Skeletal muscle satellite cell (primary cell): ENCODE measurements at regions not wholly inside any gene's neighbourhood (a gene's known extent, or its start where the extent isn't known, plus 50 kb on each side); places are given as distances from the start of the nearest gene placed in this dataset.

Experiments used
- H3K27me3 ChIP-seq: 2 replicates; pipeline ENCODE4 v1.7.0; 2013; ENCODE audit warnings: low read length; ENCODE audit not compliant: control insufficient read depth, insufficient read depth
- H3K36me3 ChIP-seq: 2 replicates; pipeline ENCODE4 v1.7.0; 2013; ENCODE audit warnings: mild to moderate bottlenecking, control low read depth, low read length; ENCODE audit not compliant: insufficient read depth
- H3K4me1 ChIP-seq: 2 replicates; pipeline ENCODE4 v1.7.0; 2013; ENCODE audit warnings: low read length; ENCODE audit not compliant: control insufficient read depth, insufficient read depth
- H3K4me2 ChIP-seq: 2 replicates; pipeline ENCODE4 v1.7.0; 2013; ENCODE audit warnings: mild to moderate bottlenecking, low read length
- H3K4me3 ChIP-seq: 2 replicates; pipeline ENCODE4 v1.7.0; 2013; ENCODE audit warnings: low read length
- H3K9ac ChIP-seq: 2 replicates; pipeline ENCODE4 v1.7.0; 2013; ENCODE audit warnings: mild to moderate bottlenecking, low read depth, low read length, moderate library complexity
- H3K9me3 ChIP-seq: replicated peaks from 2 replicates; pipeline ENCODE4 v1.7.0; 2013; ENCODE audit warnings: mild to moderate bottlenecking, control low read depth, low read length

- no peaks in the 10 kb centered on the region for H3K36me3 ChIP-seq
- peak overlapping the region; percentile 22 for H3K4me2 ChIP-seq
- no peaks in the 10 kb centered on the region for H3K9me3 ChIP-seq
- H3K9ac ChIP-seq: peak overlapping the region; percentile 3
- no peaks in the 10 kb centered on the region for H3K27me3 ChIP-seq
- peaks cover 70% of the 10 kb centered on the region for H3K4me1 ChIP-seq
- H3K4me3 ChIP-seq: peak overlapping the region; percentile 10
These were observed 119.7 kb upstream of the CIBAR2 start for GRCh38 chr16:85231959-85232358.

GRCh38 chr16:85232369-85233142 is 120.3 kb upstream of the CIBAR2 start:
- peak overlapping the region; percentile 22 for H3K4me2 ChIP-seq
- H3K36me3 ChIP-seq: no peaks in the 10 kb centered on the region
- peak overlapping the region; percentile 10 for H3K4me3 ChIP-seq
- no peaks in the 10 kb centered on the region for H3K27me3 ChIP-seq
- no peaks in the 10 kb centered on the region for H3K9me3 ChIP-seq
- H3K9ac ChIP-seq: peak overlapping the region; percentile 3
- H3K4me1 ChIP-seq: peaks cover 69% of the 10 kb centered on the region

- Histone ChIP-seq H3K27me3 (no peaks in the 10 kb centered on the region), H3K36me3 (no peaks in the 10 kb centered on the region), H3K4me2 (no peak overlapping the region), H3K4me1 (peaks cover 69% of the 10 kb centered on the region), H3K4me3 (no peak overlapping the region), H3K9me3 (no peaks in the 10 kb centered on the region), H3K9ac (no peak overlapping the region)
These were observed 121.2 kb upstream of the CIBAR2 start for GRCh38 chr16:85233516-85233915.

- H3K4me2 ChIP-seq: peak overlapping the region; percentile 83
- peaks cover 69% of the 10 kb centered on the region for H3K4me1 ChIP-seq
- H3K36me3 ChIP-seq: no peaks in the 10 kb centered on the region
- no peaks in the 10 kb centered on the region for H3K27me3 ChIP-seq
- H3K9me3 ChIP-seq: no peaks in the 10 kb centered on the region
- peak overlapping the region; percentile 65 for H3K4me3 ChIP-seq
- H3K9ac ChIP-seq: peak overlapping the region; percentile 38
These were observed 122.3 kb upstream of the CIBAR2 start for GRCh38 chr16:85234310-85235204.

GRCh38 chr16:85235991-85236817 is 123.9 kb upstream of the CIBAR2 start:
- Histone ChIP-seq H3K4me1 (peaks cover 69% of the 10 kb centered on the region), H3K9me3 (no peaks in the 10 kb centered on the region), H3K4me2 (peak overlapping the region; percentile 83), H3K4me3 (peak overlapping the region; percentile 65), H3K27me3 (no peaks in the 10 kb centered on the region), H3K9ac (peak overlapping the region; percentile 39), H3K36me3 (no peaks in the 10 kb centered on the region)

GRCh38 chr16:85236818-85237150 is 124.5 kb upstream of the CIBAR2 start:
- H3K36me3 ChIP-seq: no peaks in the 10 kb centered on the region
- H3K4me1 ChIP-seq: peaks cover 64% of the 10 kb centered on the region
- no peaks in the 10 kb centered on the region for H3K9me3 ChIP-seq
- no peak overlapping the region for H3K4me3 ChIP-seq
- H3K4me2 ChIP-seq: no peak overlapping the region
- H3K27me3 ChIP-seq: no peaks in the 10 kb centered on the region
- no peak overlapping the region for H3K9ac ChIP-seq

- no peak overlapping the region for H3K9ac ChIP-seq
- H3K36me3 ChIP-seq: no peaks in the 10 kb centered on the region
These were observed 125.5 kb upstream of the CIBAR2 start for GRCh38 chr16:85237817-85238216.

GRCh38 chr16:85238233-85238647 is 126.0 kb upstream of the CIBAR2 start:
- Histone ChIP-seq H3K9ac (no peak overlapping the region), H3K4me3 (no peak overlapping the region), H3K4me2 (peak overlapping the region; percentile 54), H3K27me3 (no peaks in the 10 kb centered on the region), H3K36me3 (no peaks in the 10 kb centered on the region), H3K4me1 (peaks cover 49% of the 10 kb centered on the region), H3K9me3 (no peaks in the 10 kb centered on the region)

More at GRCh38 chr16:85237817-85238216, 125.5 kb upstream of the CIBAR2 start:
- peak overlapping the region; percentile 54 for H3K4me2 ChIP-seq
- no peaks in the 10 kb centered on the region for H3K27me3 ChIP-seq
- H3K4me1 ChIP-seq: peaks cover 54% of the 10 kb centered on the region
- H3K4me3 ChIP-seq: no peak overlapping the region
- no peaks in the 10 kb centered on the region for H3K9me3 ChIP-seq

GRCh38 chr16:85239239-85239638 is 127.0 kb upstream of the CIBAR2 start:
- no peak overlapping the region for H3K9ac ChIP-seq
- H3K9me3 ChIP-seq: no peaks in the 10 kb centered on the region
- H3K4me3 ChIP-seq: no peak overlapping the region
- peaks cover 46% of the 10 kb centered on the region for H3K4me1 ChIP-seq
- no peak overlapping the region for H3K4me2 ChIP-seq
- H3K36me3 ChIP-seq: no peaks in the 10 kb centered on the region
- no peaks in the 10 kb centered on the region for H3K27me3 ChIP-seq

GRCh38 chr16:85239871-85240270 is 127.6 kb upstream of the CIBAR2 start:
- Histone ChIP-seq H3K27me3 (no peaks in the 10 kb centered on the region), H3K36me3 (no peaks in the 10 kb centered on the region)

More at GRCh38 chr16:85239871-85240270, 127.6 kb upstream of the CIBAR2 start:
- Histone ChIP-seq H3K9ac (no peak overlapping the region), H3K9me3 (no peaks in the 10 kb centered on the region), H3K4me3 (no peak overlapping the region), H3K4me2 (no peak overlapping the region), H3K4me1 (peaks cover 39% of the 10 kb centered on the region)
